Astrocyte (in vitro differentiated cells and primary cell): ENCODE measurements at regions not wholly inside any gene's neighbourhood (a gene's known extent, or its start where the extent isn't known, plus 50 kb on each side); places are given as distances from the start of the nearest gene placed in this dataset.

Experiments used
- DNase-seq: peaks from one replicate; pipeline ENCODE4 v3.0.0-alpha.2; 2010; ENCODE audit warnings: low read depth
- FAIRE-seq: peaks from 2 replicates; lab custom pipeline; 2011; peaks lifted over from hg19 to GRCh38; lab: Jason Lieb, UNC
- H2AFZ ChIP-seq: 2 replicates; pipeline ENCODE4 v1.6.0; 2012; ENCODE audit warnings: low read depth, low read length, inconsistent platforms
- H3K27ac ChIP-seq: 2 replicates; pipeline ENCODE4 v1.5.1; 2011; ENCODE audit warnings: low read depth, low read length, inconsistent platforms
- H3K27me3 ChIP-seq: 2 replicates; pipeline ENCODE4 v1.6.0; 2011; ENCODE audit warnings: low read length, inconsistent platforms; ENCODE audit not compliant: insufficient read depth
- H3K36me3 ChIP-seq: 2 replicates; pipeline ENCODE4 v1.5.1; 2011; ENCODE audit warnings: low read length, inconsistent platforms; ENCODE audit not compliant: insufficient read depth
- H3K4me1 ChIP-seq: 2 replicates; pipeline ENCODE4 v1.5.1; 2011; ENCODE audit warnings: low read length, inconsistent platforms; ENCODE audit not compliant: insufficient read depth
- H3K4me2 ChIP-seq: 2 replicates; pipeline ENCODE4 v1.6.0; 2012; ENCODE audit warnings: low read length, inconsistent platforms
- H3K4me3 ChIP-seq: 2 replicates; pipeline ENCODE4 v1.5.1; 2011; ENCODE audit warnings: low read depth, mild to moderate bottlenecking, low read length, inconsistent platforms; ENCODE audit not compliant: insufficient read depth
- H3K79me2 ChIP-seq: 2 replicates; pipeline ENCODE4 v1.6.0; 2012; ENCODE audit warnings: mild to moderate bottlenecking, low read length, inconsistent platforms; ENCODE audit not compliant: insufficient read depth
- H3K9ac ChIP-seq: 2 replicates; pipeline ENCODE4 v1.6.0; 2012; ENCODE audit warnings: mild to moderate bottlenecking, low read length, inconsistent platforms
- H3K9me3 ChIP-seq: 2 replicates; pipeline ENCODE4 v1.5.1; 2012; ENCODE audit warnings: low read depth, mild to moderate bottlenecking, low read length, inconsistent platforms; ENCODE audit not compliant: insufficient read depth
- H4K20me1 ChIP-seq: 2 replicates; pipeline ENCODE4 v1.6.0; 2012; ENCODE audit warnings: low read length, inconsistent platforms; ENCODE audit not compliant: insufficient read depth
- H3K27ac Mint-ChIP-seq: one replicate; pipeline ENCODE4 v1.8.0; 2021; ENCODE audit warnings: mild to moderate bottlenecking, mixed read lengths; ENCODE audit not compliant: unreplicated experiment
- H3K27me3 Mint-ChIP-seq: one replicate; pipeline ENCODE4 v1.8.0; 2021; ENCODE audit warnings: low read depth, mixed read lengths; ENCODE audit not compliant: unreplicated experiment
- H3K36me3 Mint-ChIP-seq: one replicate; pipeline ENCODE4 v1.8.0; 2021; ENCODE audit warnings: low read depth, mixed read lengths; ENCODE audit not compliant: unreplicated experiment
- H3K4me1 Mint-ChIP-seq: one replicate; pipeline ENCODE4 v1.8.0; 2021; ENCODE audit warnings: low read depth, mixed read lengths; ENCODE audit not compliant: unreplicated experiment
- H3K4me3 Mint-ChIP-seq: one replicate; pipeline ENCODE4 v1.8.0; 2021; ENCODE audit warnings: mild to moderate bottlenecking, moderate library complexity, mixed read lengths; ENCODE audit not compliant: unreplicated experiment
- H3K9me3 Mint-ChIP-seq: one replicate; pipeline ENCODE4 v1.8.0; 2021; ENCODE audit warnings: mild to moderate bottlenecking, mixed read lengths; ENCODE audit not compliant: unreplicated experiment
- EZH2 ChIP-seq: IDR thresholded peaks from 2 replicates; pipeline ENCODE4 v1.6.1; 2012; ENCODE audit warnings: mild to moderate bottlenecking, low read length, inconsistent platforms; ENCODE audit not compliant: insufficient read depth
- TF ChIP-seq, protein P1 (sequence below): IDR thresholded peaks from 2 replicates; pipeline ENCODE4 v1.5.1; 2011; ENCODE audit warnings: low read depth, mild to moderate bottlenecking, inconsistent platforms, low read length, moderate library complexity; ENCODE audit not compliant: insufficient read depth

- TF ChIP-seq, protein P1, sequence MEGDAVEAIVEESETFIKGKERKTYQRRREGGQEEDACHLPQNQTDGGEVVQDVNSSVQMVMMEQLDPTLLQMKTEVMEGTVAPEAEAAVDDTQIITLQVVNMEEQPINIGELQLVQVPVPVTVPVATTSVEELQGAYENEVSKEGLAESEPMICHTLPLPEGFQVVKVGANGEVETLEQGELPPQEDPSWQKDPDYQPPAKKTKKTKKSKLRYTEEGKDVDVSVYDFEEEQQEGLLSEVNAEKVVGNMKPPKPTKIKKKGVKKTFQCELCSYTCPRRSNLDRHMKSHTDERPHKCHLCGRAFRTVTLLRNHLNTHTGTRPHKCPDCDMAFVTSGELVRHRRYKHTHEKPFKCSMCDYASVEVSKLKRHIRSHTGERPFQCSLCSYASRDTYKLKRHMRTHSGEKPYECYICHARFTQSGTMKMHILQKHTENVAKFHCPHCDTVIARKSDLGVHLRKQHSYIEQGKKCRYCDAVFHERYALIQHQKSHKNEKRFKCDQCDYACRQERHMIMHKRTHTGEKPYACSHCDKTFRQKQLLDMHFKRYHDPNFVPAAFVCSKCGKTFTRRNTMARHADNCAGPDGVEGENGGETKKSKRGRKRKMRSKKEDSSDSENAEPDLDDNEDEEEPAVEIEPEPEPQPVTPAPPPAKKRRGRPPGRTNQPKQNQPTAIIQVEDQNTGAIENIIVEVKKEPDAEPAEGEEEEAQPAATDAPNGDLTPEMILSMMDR, result no peak
- TF ChIP-seq EZH2, result no peak
- H3K4me1 ChIP-seq, result no peaks in the 10 kb centered on the region
- Mint-ChIP-seq H3K4me1 (no peaks in the 10 kb centered on the region), H3K4me3 (no peak overlapping the region), H3K27me3 (peaks cover 4% of the 10 kb centered on the region), H3K27ac (no peak overlapping the region), H3K36me3 (no peaks in the 10 kb centered on the region), H3K9me3 (peaks cover 1% of the 10 kb centered on the region)
- no peaks in the 10 kb centered on the region for H4K20me1 ChIP-seq
- no peak overlapping the region for H3K27ac ChIP-seq
- H2AFZ ChIP-seq, result no peak overlapping the region
- no peaks in the 10 kb centered on the region for H3K27me3 ChIP-seq
- H3K9ac ChIP-seq, result no peak overlapping the region
- H3K9me3 ChIP-seq, result no peaks in the 10 kb centered on the region
- no peak overlapping the region for H3K4me3 ChIP-seq
- DNase-seq, result no peak
- H3K36me3 ChIP-seq, result no peaks in the 10 kb centered on the region
- FAIRE-seq, result no peak
- no peaks in the 10 kb centered on the region for H3K79me2 ChIP-seq
- H3K4me2 ChIP-seq, result no peak overlapping the region
Observed at GRCh38 chr5:61905613-61906012, 400.4 kb upstream of the KIF2A start.

DNA sequence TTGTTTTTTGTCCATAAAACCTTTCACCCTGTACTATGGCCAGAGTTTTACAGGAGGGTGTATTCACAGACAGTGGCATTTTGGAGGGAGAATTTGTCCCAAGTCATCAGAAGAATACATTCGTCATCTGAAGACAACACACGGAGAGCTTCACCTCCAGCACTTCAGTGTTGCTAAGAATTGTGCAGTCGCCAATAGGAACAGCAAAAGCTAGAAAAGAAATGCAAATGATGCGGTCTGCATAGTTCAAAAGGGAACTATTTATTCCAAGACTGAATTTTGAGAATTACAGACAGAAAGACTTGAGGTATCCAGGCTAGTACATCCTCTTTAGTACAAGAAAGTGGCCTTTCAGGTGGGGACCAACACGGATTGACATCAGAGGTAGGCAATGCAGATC lies 399.2 kb upstream of the KIF2A start:
- Mint-ChIP-seq H3K9me3 (peaks cover 2% of the 10 kb centered on the region), H3K4me3 (no peak overlapping the region), H3K36me3 (no peaks in the 10 kb centered on the region), H3K27ac (no peak overlapping the region), H3K27me3 (peaks cover 1% of the 10 kb centered on the region), H3K4me1 (no peaks in the 10 kb centered on the region)
- H2AFZ ChIP-seq, result no peak overlapping the region
- H3K9ac ChIP-seq, result no peak overlapping the region
- FAIRE-seq, result no peak
- no peak for TF ChIP-seq EZH2
- TF ChIP-seq, protein P1, result no peak
- no peaks in the 10 kb centered on the region for H3K9me3 ChIP-seq
- no peaks in the 10 kb centered on the region for H3K27me3 ChIP-seq
- H3K4me2 ChIP-seq, result no peak overlapping the region
- no peaks in the 10 kb centered on the region for H3K79me2 ChIP-seq
- H4K20me1 ChIP-seq, result no peaks in the 10 kb centered on the region
- no peak overlapping the region for H3K4me3 ChIP-seq
- DNase-seq, result no peak
- no peaks in the 10 kb centered on the region for H3K4me1 ChIP-seq
- no peak overlapping the region for H3K27ac ChIP-seq
- no peaks in the 10 kb centered on the region for H3K36me3 ChIP-seq

DNA sequence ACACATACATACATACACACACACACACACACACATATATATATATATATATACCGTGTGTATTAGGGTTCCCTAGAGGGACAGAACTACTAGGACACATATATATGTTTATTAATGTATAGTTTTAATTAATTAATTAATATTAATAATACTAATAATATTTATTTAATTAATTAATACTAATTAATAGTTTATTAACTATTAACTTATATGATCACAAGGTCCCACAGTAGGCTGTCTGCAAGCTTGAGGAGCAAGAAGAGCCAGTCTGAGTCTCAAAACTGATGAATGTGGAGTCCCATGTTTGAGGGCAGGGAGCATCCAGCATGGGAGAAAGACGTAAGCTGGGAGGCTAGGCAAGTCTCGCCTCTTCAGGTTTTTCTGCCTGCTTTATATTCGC lies 398.0 kb upstream of the KIF2A start:
- no peaks in the 10 kb centered on the region for H3K27me3 ChIP-seq
- Mint-ChIP-seq H3K4me1 (no peaks in the 10 kb centered on the region), H3K9me3 (peaks cover 5% of the 10 kb centered on the region), H3K27ac (no peak overlapping the region), H3K4me3 (no peak overlapping the region), H3K36me3 (no peaks in the 10 kb centered on the region), H3K27me3 (no peaks in the 10 kb centered on the region)
- H2AFZ ChIP-seq, result no peak overlapping the region
- H3K9ac ChIP-seq, result no peak overlapping the region
- H3K79me2 ChIP-seq, result no peaks in the 10 kb centered on the region
- FAIRE-seq, result no peak
- no peaks in the 10 kb centered on the region for H4K20me1 ChIP-seq
- TF ChIP-seq, protein P1, result no peak
- TF ChIP-seq EZH2, result no peak
- H3K4me3 ChIP-seq, result no peak overlapping the region
- no peak for DNase-seq
- H3K4me1 ChIP-seq, result no peaks in the 10 kb centered on the region
- peaks cover 4% of the 10 kb centered on the region for H3K9me3 ChIP-seq
- H3K36me3 ChIP-seq, result no peaks in the 10 kb centered on the region
- H3K27ac ChIP-seq, result no peak overlapping the region
- no peak overlapping the region for H3K4me2 ChIP-seq
